Stimulated activated CD4-positive, alpha-beta T cell treated with anti-CD3 and anti-CD28 coated beads, Interleukin-4, amount 100 ng/mL, for 24 hours (primary cell): ENCODE measurements at regions not wholly inside any gene's neighbourhood (a gene's known extent, or its start where the extent isn't known, plus 50 kb on each side); places are given as distances from the start of the nearest gene placed in this dataset.
A peak's percentile ranks its signal among the peaks of the same experiment; 100 is the strongest.
"Not testable (repeated sequence)": the region's sequence is repeated elsewhere in the genome, so short reads cannot be mapped to it uniquely, and the experiment has no call there.

Experiments used
- DNase-seq: peaks from one replicate; pipeline ENCODE4 v3.0.0-alpha.2; 2020

DNA sequence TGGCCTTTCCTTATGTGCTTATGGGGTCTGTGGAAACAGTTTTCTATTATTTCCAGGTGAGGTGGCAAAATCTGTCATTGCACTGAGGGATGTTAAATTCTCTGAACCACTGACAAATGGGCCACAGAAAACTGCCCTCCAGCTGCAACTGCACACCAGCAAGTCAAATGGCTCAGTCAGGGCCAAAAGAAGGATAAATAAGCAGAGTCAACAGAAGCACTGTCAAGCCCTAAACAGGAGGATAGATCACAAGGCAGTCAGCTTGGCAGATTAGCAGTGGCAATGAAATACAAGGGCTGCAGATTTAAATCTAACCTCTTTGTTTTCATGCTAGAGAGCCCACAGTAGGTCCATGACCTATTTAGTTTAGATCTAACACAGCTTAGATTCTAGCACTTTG is 435.6 kb downstream of the ETS1 start:
- no peak for DNase-seq

DNA sequence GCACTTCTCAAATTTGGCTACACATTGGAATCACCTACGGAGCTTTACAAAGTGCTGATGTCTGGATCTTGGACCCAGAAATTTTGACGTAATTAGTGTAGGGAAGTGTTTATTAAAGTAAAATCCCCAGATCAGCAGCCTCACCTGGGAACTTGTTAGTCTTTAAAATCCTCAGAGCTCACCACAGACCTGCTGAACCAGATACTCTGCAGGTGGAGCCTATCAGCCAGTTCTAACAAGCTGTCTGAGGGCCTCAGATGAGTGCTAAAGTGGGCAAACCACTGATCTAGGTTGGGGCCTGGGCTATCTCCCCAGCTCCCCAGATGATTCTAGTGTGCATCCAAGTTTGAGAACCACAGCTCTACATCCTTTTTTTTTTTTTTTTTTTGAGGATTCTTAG is 436.0 kb downstream of the ETS1 start:
- no peak for DNase-seq

DNA sequence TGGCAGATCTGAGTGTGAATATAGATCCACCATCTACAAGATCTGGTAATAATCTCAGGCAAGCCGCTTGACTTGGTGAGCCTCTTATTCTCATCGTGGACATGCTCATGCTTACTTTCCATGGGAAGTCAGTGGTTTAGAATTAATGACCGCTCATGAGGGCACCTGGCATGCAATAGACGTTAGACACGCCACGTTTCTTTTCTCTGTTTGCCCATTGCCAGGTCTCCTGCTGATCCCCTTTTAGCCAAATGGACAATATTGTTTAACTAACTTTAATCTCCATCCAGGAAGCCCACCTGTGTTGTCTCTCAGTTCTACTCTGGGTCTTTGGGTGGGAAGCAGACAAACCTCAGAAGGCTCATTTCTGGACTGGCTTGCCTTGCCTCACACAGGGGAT is 439.1 kb downstream of the ETS1 start:
- DNase-seq: no peak

DNA sequence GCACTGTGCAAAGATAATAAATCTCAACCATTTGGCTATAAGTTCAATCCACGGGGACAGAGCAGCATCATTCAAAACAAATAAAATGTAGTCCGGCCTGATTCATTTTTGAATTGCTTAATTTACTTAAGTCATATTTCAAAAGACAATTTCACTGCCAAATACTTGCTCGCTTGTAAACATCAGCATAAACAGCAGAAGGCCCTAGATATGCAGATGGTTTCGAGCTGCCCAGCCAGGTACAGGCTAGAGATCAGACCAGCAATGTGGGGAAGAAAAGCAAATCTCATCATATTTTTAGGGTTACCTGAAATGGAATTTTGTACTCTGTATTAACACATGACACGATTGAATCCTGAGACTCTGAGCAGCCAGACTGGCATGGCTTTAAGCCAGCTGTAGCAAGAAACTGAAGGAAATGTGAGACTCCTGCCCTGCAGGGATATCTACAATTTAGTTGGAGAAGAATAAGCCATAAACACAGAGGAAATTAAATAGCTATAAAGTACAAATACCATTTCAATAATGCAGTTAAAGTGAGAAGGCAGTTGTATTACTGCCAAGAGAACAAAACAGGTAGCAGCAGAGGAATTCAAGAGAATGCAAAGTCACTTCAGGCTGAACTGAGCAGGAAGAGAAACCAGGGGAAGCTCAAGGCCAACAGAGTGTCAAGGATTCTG is 440.3 kb downstream of the ETS1 start:
- no peak for DNase-seq

DNA sequence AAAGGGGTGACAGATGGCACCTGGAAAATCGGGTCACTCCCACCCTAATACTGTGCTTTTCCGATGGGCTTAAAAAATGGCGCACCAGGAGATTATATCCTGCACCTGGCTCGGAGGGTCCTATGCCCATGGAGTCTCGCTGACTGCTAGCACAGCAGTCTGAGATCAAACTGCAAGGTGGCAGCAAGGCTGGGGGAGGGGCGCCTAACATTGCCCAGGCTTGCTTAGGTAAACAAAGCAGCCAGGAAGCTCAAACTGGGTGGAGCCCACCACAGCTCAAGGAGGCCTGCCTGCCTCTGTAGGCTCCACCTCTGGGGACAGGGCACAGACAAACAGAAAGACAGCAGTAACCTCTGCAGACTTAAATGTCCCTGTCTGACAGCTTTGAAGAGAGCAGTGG is 447.1 kb downstream of the ETS1 start:
- DNase-seq: not testable (repeated sequence)

DNA sequence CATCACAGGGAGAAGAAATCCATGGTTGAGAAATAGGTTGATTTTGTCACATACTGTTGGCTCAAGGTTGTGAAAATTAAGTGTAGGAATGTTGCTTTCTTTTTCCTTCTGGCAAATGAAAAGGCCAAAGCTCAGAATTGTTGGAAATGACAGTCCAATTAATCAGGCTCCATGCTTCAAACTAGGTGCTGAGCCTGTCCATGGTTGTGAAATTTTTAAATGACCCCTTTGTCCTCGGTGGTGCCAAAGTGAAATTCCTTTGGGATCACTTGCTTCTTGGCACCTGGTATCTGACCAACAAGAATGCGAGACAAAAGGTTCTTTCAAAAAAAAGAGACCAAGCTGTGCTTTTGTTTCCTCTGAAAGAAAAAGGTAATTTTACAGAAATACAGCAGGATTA is 451.9 kb downstream of the ETS1 start:
- no peak for DNase-seq

DNA sequence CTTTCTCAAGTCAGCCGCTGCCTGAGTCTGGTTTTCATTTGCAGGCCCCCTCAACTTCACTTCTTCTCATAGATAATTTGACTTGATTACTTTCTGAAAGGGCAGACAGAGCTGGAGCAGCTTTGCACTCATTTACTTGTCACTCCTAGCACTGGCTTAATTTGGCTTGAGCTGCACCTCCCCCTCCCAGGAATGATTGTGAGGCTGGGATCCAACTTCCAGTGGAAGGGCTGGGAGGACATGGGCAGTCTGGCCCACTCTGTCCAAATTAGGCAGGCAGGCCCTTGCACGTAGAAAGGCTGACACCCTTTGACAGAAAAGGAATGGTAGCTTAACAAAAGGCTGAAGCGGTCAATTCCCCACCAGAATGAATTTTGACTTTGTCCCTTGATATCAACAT is 453.9 kb downstream of the ETS1 start:
- no peak for DNase-seq

DNA sequence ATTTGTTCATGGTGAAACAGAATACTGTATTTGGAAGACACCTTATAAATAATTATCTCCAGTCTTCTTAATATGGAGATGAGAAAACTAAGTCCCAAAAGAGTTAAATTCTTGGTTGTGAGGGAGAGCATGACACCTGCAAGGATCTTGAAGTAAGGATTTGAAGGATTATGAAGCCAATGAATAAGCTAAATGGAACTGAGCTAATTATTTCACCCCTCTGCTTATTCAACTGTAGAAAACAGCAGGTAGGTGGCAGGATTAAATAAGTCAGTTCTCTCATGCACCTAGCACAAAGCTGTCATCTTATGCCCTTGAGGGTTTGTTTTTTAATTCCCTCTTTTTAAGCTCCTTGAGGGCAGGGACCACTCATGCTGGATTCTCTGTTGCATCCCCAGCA is 457.3 kb downstream of the ETS1 start:
- DNase-seq: no peak

DNA sequence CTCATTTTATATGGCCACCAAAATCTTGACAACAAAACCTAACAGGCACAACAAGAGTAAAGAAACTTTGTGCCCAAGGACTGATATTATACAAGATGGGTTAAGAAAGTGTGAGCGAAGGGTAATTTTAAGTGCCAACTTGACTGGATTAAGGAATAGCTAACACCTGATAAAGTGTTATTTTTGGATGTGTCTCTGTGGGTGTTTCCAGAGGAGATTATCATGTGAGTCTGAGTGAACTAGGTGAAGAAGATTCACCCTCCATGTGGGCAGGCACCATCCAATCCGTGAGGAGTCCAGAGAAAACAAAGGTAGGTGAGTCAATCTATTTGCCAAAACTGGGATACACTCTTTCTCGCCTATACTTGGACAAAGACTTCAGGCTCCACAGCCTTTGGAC is 461.6 kb downstream of the ETS1 start:
- DNase-seq: no peak

DNA sequence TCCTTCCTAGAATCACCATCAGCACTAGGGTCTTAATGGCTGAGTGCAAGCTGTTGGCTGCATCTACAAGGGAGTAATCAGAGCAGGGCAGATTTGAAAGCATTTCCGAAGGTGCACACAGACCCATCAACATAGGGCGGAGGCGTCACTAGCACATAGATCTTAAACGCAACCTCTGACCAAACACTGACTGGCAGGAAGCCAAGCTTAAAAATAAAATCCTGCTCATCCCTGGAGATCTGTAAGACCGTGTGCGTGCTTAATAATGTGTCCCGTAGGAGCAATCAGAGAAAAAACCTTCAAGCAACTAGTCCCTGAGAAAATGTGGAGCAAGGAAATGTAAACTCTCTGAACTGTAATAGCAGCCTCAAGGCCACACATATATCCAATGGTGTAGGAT is 470.5 kb downstream of the ETS1 start:
- no peak for DNase-seq

DNA sequence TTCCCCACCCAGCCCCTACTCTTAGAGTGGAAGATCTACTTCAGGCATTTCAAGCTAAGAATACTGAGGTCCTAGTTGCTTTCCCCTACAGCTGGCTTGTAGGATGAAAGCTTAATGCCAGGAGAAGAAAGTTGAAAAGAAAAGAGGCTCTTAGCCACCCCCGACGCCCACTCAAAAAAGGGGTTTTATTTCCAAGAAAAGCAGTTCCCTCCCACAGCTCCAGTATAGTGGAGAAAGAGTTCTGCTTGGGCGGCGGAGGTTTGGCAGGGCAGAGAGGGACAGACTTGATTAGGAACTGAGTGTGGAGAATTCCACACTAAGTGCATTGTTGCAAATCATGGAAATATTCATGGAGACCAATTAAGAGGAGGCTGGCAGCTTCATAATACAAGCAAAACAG is 470.9 kb downstream of the ETS1 start:
- no peak for DNase-seq

DNA sequence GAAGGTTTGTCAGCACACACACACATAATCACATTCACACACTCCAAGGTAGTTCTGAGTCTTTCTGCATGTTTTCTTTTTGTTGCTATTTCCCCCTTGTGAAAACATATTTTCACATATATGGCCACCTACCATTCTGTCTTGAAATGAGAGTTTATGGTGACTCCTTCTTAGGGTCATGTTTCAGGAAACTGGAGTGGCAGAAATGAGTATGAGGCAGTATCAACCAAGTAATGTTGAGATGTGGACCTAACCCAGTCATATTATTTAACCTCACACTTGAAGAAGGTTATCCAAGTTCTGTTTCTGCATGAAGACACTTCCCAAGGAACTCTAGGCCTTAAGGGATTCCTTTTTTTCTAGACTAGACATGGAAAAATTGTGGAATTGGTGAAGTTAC is 481.4 kb downstream of the ETS1 start:
- no peak for DNase-seq

DNA sequence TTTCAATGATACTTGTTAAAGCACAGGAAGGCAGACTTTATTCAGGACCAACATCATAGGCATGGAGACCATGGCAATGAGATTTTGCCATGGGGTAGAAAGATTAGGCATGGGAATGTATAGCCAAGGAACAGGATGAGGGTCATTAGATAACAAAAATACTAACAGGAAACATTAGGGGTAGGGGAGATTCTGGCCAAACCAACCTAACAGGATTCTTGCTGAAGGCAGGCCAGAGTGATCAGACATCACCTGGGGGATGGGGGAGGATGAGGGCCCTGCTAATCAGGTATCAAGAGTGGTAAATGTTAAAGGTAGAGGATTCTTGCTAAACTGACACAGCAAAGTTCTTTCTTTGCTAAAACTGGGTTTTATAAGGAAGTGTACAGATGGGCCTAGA is 481.8 kb downstream of the ETS1 start:
- DNase-seq: no peak

DNA sequence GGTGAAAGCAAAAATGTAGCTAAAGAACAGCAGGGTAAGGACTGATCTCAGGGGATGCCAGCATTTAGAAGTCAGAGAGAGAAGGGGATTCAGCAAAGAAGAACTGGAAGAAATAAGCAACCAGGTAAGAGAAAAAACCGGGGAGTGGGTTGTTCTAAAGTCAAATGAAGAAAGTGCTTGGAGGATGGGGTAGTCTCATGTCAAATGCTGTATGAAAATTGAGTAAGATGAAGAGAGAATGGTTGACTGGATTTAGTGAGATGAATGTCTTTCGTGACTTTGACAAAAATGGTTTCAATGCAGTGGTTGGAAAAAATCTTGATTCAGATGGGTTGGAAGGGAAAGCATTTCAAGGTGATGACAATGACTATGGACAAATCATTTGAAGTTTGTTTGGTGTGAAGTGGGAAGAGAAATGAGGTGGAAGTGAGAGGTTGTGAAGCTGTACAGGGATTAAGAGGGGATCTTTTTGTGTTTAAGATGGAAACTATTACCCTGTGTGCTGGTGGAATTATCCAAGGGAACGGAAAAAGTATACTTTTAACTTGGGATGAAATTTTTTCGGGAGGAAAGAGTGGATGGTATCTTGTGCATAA is 484.0 kb downstream of the ETS1 start:
- DNase-seq: no peak

DNA sequence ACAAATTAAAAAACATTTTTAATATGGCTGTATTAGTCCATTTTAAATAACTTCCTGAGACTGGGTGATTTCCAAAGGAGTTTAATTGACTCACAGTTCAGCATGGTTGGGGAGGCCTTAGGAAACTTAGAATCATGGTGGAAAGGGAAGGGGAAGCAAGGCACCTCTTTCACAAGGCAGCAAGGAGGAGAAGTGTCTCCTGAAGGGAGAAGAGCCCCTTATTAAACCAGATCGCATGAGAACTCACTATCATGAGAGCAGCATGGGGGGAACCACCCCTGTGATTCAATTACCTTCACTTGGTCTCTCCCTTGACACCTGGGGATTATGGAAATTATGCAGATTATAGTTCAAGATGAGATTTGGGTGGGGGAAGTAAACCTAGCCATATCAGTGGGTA is 488.6 kb downstream of the ETS1 start:
- DNase-seq: peak; percentile 19

DNA sequence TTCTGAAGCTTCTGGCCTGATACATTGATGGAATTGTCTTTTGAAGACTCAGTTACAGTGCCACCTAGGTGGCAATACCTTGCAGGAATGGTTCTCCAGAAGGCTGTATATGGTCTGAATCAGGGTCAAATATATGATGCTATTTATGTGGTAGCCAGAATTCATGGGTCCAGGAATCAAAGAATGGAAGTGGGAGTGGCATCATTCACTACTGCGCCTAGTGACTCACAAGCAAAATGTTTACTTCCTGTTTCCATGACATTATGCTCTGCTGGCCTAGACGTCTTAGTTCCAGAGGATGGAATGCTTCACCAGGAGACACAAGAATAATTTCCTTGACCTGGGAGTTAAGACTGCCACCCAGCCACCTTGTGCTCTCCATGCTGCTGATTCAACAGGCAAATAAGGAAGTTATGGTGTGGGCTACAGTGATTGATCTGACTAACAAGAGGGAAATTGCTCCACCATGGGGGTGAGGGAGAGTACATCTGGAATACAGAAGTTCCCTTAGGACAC is 491.8 kb downstream of the ETS1 start:
- no peak for DNase-seq

DNA sequence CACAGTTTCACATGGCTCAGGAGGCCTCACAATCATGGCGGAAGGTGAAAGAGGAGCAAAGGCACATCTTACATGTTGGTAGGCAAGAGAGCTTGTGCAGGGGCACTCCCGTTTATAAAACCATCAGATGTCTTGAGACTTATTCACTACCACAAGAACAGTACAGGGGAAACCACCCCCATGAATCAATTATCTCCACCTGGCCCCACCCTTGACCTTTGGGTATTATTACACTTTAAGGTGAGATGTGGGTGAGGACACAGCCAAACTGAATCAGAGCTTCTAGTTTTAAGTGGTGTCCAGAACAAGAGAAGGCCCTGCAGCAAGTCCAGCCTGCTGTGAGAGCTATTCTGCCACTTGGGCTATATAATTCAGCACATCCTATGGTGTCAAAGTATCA is 493.7 kb downstream of the ETS1 start:
- no peak for DNase-seq

DNA sequence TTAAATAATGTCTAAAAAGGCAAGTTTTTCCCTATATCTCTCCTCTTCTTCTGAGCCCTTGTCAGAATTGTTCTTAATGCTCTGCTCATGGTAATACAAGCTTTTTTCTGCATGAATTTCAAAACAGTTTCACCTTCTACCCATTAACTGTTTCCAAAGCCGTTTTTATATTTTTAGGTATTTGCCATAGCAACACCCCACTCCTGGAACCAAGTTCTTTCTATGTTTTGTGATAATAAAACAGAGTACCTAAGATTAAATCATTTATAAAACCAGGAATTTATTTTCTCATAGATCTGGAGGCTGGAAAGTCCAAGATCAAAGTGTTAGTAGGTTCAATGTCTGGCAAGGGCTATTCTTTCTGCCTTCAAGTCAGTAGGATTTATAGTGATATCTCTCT is 497.4 kb downstream of the ETS1 start:
- DNase-seq: no peak

DNA sequence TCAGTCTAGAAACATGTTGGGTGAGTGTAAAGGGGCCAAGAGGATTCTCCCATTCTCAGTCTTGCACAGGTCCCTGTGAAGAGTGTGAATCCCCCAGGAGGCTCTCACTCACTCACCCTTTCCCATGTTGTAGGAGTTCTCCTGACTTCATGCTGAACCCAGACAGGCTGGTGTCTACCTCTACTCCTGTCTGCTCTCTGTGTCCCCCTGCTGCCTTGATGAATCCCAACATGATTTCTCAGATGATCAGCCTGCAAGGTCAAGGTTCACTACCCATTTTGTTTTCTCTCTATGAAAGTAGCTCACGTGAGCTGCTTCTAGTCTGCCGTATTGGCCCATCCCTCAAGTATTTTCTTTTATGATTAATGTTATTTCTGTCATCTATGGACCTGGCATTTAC is 500.6 kb downstream of the ETS1 start:
- no peak for DNase-seq

DNA sequence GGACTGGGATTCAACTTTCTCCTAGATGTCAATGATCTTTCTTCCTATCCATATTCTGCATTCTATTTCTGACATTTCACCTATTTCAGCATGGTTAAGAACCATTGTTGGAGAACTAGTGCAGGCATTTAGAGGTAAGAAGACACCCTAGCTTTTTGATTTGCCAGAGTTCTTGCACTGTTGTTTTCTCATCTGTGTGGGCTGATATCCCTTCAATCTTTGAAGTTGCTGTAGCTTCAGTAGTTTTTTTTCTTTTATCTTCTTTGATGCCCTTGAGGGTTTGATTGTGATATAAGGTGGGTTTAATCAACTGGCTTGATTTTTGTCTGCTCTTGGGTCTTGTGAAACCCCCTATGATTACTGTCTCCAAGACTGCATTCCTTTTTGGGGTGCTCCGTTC is 502.1 kb downstream of the ETS1 start:
- no peak for DNase-seq

DNA sequence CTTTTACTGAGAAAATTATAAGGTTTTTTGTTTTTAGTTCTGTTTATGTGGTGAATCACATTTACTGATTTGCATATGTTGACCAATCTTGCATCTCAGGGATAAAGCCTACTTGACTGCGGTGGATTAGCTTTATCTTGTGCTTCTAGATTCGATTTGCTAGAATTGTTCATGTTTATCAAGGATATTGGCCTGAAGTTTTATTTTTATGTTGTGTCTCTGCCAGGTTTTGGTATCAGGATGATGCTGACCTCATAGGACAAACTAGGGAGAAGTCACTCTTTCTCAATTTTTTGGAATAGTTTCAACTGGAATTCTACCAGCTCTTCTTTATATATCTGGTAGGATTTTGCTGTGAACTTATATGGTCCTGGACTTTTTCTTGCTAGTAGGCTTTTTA is 504.8 kb downstream of the ETS1 start:
- no peak for DNase-seq

DNA sequence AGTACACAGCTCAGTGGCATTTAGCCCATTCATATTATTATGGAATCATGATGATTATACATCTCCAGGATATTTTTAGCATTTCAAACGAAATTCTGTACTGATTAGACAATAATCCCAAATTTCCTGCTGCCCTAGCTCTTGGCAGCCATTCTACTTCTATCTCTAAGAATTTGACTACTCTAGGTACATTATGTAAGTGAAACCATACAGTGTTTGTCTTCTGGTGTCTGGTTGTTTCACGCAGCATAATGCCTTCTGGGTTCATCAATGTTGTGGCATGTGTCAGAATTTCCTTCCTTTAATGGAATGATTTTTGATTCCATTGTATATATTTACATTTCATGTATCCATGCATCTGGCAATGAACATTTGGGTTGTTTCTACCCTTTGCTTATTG is 517.7 kb downstream of the ETS1 start:
- DNase-seq: no peak

DNA sequence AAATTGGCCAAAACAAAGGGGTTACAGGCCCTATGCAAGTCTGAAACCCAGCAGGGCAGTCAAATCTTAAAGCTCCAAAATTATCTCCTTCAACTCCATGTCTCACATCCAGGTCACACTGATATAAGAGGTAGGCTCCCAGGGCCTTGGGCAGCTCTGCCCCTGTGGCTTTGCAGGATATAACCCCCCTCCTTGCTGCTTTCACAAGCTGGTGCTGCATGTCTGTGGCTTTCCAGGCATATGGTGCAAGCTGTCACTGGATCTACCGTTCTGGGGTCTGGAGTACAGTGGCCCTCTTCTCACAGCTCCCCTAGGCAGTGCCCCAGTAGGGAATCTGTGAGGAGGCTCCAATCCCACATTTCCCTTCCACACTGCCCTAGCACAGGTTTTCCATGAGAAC is 519.6 kb downstream of the ETS1 start:
- no peak for DNase-seq

DNA sequence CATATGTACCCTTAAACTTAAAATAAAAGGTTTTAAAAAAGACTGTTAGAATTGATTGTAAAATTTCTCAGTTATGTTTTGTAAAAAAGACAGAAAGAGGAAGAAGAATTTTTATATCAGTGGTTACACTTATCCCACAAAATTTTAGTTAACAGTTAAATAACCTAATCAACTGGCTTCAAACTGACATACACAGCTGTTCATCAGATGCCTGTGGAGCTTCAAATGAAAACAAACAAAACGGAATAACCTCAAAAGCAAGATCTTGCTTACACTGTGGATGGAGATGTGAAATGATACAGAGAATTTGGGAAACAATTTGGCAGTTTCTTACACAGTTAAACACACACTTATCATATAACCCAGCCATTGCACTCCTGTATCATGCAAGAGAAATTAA is 521.0 kb downstream of the ETS1 start:
- no peak for DNase-seq

DNA sequence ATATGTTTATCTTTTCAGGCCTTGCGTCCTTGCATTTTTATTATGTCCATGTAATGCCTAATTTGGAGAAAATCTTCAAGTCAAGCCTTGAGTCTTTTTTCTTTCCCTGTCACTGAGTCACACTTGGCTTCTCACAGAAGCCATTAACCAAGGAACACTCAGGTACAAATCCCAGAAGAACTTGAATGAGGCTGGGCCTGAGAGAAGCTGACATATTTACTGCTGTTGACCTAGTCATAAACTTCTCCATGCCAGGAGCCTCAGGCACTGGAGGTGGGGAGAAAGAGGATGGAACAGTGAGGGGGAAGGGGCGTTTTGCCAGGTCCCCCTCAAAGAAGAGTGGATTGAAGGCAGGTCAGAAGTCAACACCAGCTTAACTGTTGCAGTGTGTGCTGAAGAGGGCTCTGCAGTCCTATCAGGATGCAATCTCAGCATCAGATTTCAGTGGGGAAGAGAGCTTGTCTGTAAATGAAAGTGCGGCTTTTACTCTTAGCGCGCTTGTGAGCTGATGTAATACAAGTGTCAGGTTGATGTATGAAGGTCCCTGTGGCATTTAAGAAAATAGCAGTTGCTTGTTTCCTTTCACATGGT is 526.0 kb downstream of the ETS1 start:
- DNase-seq: no peak
